ENCODE measurements at regions not wholly inside any gene's neighbourhood (a gene's known extent, or its start where the extent isn't known, plus 50 kb on each side); places are given as distances from the start of the nearest gene placed in this dataset.

GRCh38 chr4:165668694-165669093, 204.3 kb upstream of the TLL1 start:
- TF ChIP-seq, protein P1, sequence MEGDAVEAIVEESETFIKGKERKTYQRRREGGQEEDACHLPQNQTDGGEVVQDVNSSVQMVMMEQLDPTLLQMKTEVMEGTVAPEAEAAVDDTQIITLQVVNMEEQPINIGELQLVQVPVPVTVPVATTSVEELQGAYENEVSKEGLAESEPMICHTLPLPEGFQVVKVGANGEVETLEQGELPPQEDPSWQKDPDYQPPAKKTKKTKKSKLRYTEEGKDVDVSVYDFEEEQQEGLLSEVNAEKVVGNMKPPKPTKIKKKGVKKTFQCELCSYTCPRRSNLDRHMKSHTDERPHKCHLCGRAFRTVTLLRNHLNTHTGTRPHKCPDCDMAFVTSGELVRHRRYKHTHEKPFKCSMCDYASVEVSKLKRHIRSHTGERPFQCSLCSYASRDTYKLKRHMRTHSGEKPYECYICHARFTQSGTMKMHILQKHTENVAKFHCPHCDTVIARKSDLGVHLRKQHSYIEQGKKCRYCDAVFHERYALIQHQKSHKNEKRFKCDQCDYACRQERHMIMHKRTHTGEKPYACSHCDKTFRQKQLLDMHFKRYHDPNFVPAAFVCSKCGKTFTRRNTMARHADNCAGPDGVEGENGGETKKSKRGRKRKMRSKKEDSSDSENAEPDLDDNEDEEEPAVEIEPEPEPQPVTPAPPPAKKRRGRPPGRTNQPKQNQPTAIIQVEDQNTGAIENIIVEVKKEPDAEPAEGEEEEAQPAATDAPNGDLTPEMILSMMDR (IDR thresholded peaks at IDR 0.05), result no peak
- no peak overlapping the region for H3K27ac ChIP-seq
- H3K9me3 ChIP-seq, result no peaks in the 10 kb centered on the region
- H3K4me1 ChIP-seq, result no peaks in the 10 kb centered on the region
- H3K4me3 ChIP-seq, result no peak overlapping the region
- no peak for ATAC-seq
- DNase-seq, result no peak
- H3K27me3 ChIP-seq (ENCODE audit: low read depth), result no peaks in the 10 kb centered on the region
- intact Hi-C loops (cut with DNase I), result no loop called here
- H3K36me3 ChIP-seq, result no peaks in the 10 kb centered on the region

DNA sequence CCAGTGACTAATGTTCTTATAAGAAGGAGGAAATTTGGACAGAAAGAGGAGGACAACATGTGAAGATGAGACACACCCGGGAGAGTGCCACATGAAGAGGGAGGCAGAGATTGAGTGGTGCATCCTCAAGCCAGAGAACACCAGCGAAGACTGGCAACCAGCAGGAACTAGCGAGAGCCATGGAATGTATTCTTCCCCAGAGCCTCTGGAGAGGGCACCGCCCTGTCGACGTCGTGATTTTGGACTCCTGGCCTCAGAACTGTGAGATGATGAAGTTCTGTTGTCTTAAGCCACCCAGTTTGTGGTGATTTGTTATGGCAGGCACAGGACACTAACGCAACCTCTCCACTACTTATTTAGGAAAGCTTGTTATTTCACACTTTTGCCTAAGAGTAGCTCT, 196.0 kb upstream of the TLL1 start:
- no peaks in the 10 kb centered on the region for H3K36me3 ChIP-seq
- DNase-seq (no peak), ATAC-seq (no peak)
- H3K9me3 ChIP-seq, result no peaks in the 10 kb centered on the region
- intact Hi-C loops (cut with DNase I), result no loop called here
- TF ChIP-seq, protein P1 (IDR thresholded peaks at IDR 0.05), result no peak
- H3K4me1 ChIP-seq, result no peaks in the 10 kb centered on the region
- H3K4me3 ChIP-seq, result no peak overlapping the region
- H3K27me3 ChIP-seq (ENCODE audit: low read depth), result no peaks in the 10 kb centered on the region
- H3K27ac ChIP-seq, result no peak overlapping the region

GRCh38 chr4:165678236-165678935, 194.7 kb upstream of the TLL1 start:
- no peaks in the 10 kb centered on the region for H3K27me3 ChIP-seq (ENCODE audit: low read depth)
- no peaks in the 10 kb centered on the region for H3K4me1 ChIP-seq
- H3K36me3 ChIP-seq, result no peaks in the 10 kb centered on the region
- TF ChIP-seq, protein P1 (IDR thresholded peaks at IDR 0.05), result no peak
- no peak overlapping the region for H3K4me3 ChIP-seq
- intact Hi-C loops (cut with DNase I), result no loop called here
- ATAC-seq (no peak), DNase-seq (no peak)
- no peak overlapping the region for H3K27ac ChIP-seq
- H3K9me3 ChIP-seq, result no peaks in the 10 kb centered on the region

- DNase-seq, result no peak
- Histone ChIP-seq H3K4me1 (no peaks in the 10 kb centered on the region), H3K27me3 (ENCODE audit: low read depth) (no peaks in the 10 kb centered on the region), H3K27ac (no peak overlapping the region), H3K36me3 (no peaks in the 10 kb centered on the region), H3K9me3 (no peaks in the 10 kb centered on the region), H3K4me3 (no peak overlapping the region)
- TF ChIP-seq, protein P1 (IDR thresholded peaks at IDR 0.05), result no peak
- intact Hi-C loops (cut with DNase I), result no loop called here
- ATAC-seq, result no peak
Observed at GRCh38 chr4:165678936-165679325, 194.1 kb upstream of the TLL1 start.

DNA sequence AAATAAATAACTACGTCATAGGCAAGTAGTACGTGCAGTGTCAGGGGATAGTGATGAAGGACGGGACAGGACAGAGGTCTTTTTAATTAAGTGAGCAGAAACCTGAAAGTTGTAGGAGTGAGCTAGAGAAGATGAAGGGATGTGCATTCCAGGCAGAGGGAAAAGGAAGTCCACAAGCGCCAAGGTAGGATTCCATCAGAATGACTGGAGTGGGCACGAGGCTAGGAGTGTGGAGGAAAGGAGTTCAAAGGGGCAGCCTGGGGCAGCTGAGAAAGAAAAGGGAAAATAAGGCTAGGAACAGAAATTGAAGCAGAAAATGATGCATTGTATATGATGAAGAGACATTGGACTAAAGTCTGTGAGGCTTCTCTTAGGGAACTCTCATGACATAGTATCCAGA, 192.2 kb upstream of the TLL1 start:
- H3K9me3 ChIP-seq, result no peaks in the 10 kb centered on the region
- no peaks in the 10 kb centered on the region for H3K36me3 ChIP-seq
- DNase-seq (no peak), ATAC-seq (no peak)
- TF ChIP-seq, protein P1 (IDR thresholded peaks at IDR 0.05), result no peak
- intact Hi-C loops (cut with DNase I), result no loop called here
- H3K27me3 ChIP-seq (ENCODE audit: low read depth), result no peaks in the 10 kb centered on the region
- H3K4me3 ChIP-seq, result no peak overlapping the region
- H3K4me1 ChIP-seq, result no peaks in the 10 kb centered on the region
- H3K27ac ChIP-seq, result no peak overlapping the region
